ENCODE measurements at regions not wholly inside any gene's neighbourhood (a gene's known extent, or its start where the extent isn't known, plus 50 kb on each side); places are given as distances from the start of the nearest gene placed in this dataset.

- no peak for TF ChIP-seq POLR2AphosphoS5 (IDR thresholded peaks at IDR 0.05; ENCODE audit: low read depth, low read length)
- no peak for TF ChIP-seq JUND (IDR thresholded peaks at IDR 0.05; ENCODE audit: low read length)
- TF ChIP-seq CTCF (IDR thresholded peaks at IDR 0.05; ENCODE audit: control extremely low read depth in 1 of 3, insufficient read depth in 1 of 3, low read depth in 1 of 3, low read length in 3 of 3), result no peak
- no peak for TF ChIP-seq CREB1 (IDR thresholded peaks at IDR 0.05)
- TF ChIP-seq EP300 (IDR thresholded peaks at IDR 0.05; ENCODE audit: borderline replicate concordance in 1 of 2, low read depth in 2 of 2, low read length in 2 of 2), result no peak
- no peak for TF ChIP-seq SP1 (IDR thresholded peaks at IDR 0.05; ENCODE audit: low read depth, low read length)
- no peak for TF ChIP-seq CHD1 (IDR thresholded peaks at IDR 0.05; ENCODE audit: low read depth, low read length)
- no peak for TF ChIP-seq EZH2 (IDR thresholded peaks at IDR 0.05; ENCODE audit: low read depth, low read length, severe bottlenecking)
- TF ChIP-seq BACH1 (IDR thresholded peaks at IDR 0.05; ENCODE audit: low read length), result no peak
- no peak for TF ChIP-seq SIX5 (IDR thresholded peaks at IDR 0.05; ENCODE audit: low read depth, low read length)
- TF ChIP-seq TCF12 (IDR thresholded peaks at IDR 0.05; ENCODE audit: low read depth, low read length), result no peak
Measured at GRCh38 chr4:14700544-14700943, 301.7 kb upstream of the CPEB2 start.

All from H1 (cell line).